ENCODE measurements at regions not wholly inside any gene's neighbourhood (a gene's known extent, or its start where the extent isn't known, plus 50 kb on each side); places are given as distances from the start of the nearest gene placed in this dataset.

DNA sequence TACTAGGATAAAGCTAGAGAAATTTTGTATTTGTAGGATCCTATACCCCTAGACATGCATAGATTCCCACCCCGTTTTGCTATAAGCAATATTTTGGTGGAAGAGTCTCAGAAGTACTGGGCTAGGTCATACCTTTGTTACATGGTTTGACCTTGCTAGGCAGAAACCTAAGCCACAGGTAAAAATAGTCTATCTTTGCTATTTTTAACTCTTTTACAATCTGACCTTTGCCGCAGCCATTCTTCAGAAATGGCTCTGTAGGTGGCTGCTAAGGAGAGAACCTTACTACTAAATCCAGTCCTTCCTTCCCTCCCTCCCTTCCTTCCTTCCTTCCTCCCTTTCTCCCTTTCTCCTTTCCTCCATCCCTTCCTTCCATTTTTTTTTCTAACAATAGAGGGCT lies 242.9 kb upstream of the SEL1L start:
- TF ChIP-seq POLR2AphosphoS5 (IDR thresholded peaks at IDR 0.05; ENCODE audit: borderline replicate concordance, low read depth, low read length) (no peak), EZH2 (IDR thresholded peaks at IDR 0.05) (no peak), FOXP2 (optimal IDR thresholded peaks at IDR 0.05; ENCODE audit: control extremely low read depth, extremely low read length, insufficient read depth) (no peak)
